ENCODE measurements at regions not wholly inside any gene's neighbourhood (a gene's known extent, or its start where the extent isn't known, plus 50 kb on each side); places are given as distances from the start of the nearest gene placed in this dataset.

DNA sequence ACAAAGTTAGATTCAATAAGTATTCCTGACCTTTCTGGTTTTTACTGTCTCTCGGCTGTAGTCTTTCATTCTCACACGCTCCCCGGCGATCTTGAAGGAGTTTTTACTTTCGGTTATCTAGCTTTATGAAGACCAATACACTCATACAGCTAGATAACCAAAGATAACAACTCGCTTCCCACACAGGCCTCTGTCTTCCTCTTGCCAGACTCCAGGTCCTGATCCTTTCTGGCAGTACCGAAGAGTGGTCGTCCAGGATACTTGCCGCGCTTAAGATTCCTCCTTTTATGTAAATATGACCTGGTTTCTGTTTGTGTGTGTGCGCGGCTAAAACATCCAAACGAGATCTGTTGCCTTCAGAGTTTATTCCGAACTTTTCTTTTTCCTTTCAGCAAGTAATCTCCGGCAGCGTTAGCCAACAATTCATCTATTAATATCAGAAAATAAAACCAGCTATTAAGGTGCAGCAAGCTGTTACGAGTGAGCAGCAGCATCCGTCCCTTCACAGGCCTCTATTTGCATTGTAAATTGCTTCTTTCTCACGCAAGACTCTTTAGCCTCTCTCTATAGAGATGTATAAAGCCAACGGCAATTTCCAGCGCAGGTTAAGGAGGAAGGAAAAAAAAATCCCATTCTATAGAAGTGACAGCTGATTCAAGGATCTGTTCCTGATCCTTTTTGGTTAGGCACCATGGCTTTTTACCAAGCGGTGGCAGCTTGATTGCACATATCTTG lies 216.1 kb downstream of the MEF2C start:
- no peak overlapping the region for H3K4me3 ChIP-seq (ENCODE audit: low read depth, low read length)
- no peaks in the 10 kb centered on the region for H3K4me1 ChIP-seq
- H3K36me3 ChIP-seq, result no peaks in the 10 kb centered on the region
- DNase-seq, result no peak
- H3K27me3 ChIP-seq, result peaks cover 96% of the 10 kb centered on the region
- TF ChIP-seq, protein P1, sequence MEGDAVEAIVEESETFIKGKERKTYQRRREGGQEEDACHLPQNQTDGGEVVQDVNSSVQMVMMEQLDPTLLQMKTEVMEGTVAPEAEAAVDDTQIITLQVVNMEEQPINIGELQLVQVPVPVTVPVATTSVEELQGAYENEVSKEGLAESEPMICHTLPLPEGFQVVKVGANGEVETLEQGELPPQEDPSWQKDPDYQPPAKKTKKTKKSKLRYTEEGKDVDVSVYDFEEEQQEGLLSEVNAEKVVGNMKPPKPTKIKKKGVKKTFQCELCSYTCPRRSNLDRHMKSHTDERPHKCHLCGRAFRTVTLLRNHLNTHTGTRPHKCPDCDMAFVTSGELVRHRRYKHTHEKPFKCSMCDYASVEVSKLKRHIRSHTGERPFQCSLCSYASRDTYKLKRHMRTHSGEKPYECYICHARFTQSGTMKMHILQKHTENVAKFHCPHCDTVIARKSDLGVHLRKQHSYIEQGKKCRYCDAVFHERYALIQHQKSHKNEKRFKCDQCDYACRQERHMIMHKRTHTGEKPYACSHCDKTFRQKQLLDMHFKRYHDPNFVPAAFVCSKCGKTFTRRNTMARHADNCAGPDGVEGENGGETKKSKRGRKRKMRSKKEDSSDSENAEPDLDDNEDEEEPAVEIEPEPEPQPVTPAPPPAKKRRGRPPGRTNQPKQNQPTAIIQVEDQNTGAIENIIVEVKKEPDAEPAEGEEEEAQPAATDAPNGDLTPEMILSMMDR (IDR thresholded peaks at IDR 0.05; ENCODE audit: low read depth, low read length), result no peak
- H3K9me3 ChIP-seq, result no peaks in the 10 kb centered on the region

DNA sequence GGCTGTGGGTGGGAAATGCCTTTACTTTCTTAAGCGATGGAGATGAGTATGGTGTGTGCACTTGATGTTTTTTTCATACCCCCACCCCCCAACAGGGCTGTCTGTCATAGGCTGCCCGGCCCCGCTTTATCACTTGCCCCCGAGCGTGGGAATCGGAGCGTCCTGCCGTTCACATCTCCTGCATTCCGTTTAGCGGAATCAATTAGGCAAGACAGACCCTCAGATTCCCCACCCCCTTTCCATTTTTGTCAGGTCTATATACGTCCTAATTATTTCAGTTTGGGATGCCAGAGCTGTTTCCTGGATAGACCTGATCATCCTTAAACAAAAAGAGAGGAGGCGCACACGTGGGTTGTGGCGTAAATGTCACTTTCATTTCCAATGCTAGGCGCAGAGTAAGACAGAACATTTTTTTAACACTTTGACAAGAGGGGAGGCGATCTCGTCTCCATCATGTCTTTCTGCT lies 217.2 kb downstream of the MEF2C start:
- TF ChIP-seq, protein P1 (IDR thresholded peaks at IDR 0.05; ENCODE audit: low read depth, low read length), result no peak
- no peaks in the 10 kb centered on the region for H3K9me3 ChIP-seq
- no peaks in the 10 kb centered on the region for H3K36me3 ChIP-seq
- no peak overlapping the region for H3K4me3 ChIP-seq (ENCODE audit: low read depth, low read length)
- no peak for DNase-seq
- peaks cover 86% of the 10 kb centered on the region for H3K27me3 ChIP-seq
- H3K4me1 ChIP-seq, result no peaks in the 10 kb centered on the region

DNA sequence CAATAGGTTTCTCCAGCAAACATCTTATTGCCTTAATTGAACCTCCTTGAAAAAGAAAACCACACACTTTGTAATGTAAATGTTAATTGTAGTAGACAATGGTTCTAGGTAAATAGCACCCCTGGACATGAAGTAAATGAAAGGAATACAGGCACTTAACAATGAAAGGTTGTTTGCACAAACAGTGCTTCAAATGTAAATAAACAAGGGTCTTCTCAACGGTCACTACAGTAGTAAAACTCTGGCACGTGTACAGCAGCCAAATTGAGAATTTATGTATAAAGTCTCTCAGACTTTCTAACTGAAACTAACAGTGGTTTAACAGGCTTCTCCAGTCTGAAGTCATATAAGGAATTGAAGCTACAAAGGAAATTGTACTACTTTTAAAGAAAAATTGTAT lies 218.3 kb downstream of the MEF2C start:
- TF ChIP-seq, protein P1 (IDR thresholded peaks at IDR 0.05; ENCODE audit: low read depth, low read length), result no peak
- Histone ChIP-seq H3K4me3 (ENCODE audit: low read depth, low read length) (no peak overlapping the region), H3K36me3 (no peaks in the 10 kb centered on the region), H3K27me3 (peaks cover 79% of the 10 kb centered on the region), H3K4me1 (no peaks in the 10 kb centered on the region), H3K9me3 (no peaks in the 10 kb centered on the region)
- no peak for DNase-seq

DNA sequence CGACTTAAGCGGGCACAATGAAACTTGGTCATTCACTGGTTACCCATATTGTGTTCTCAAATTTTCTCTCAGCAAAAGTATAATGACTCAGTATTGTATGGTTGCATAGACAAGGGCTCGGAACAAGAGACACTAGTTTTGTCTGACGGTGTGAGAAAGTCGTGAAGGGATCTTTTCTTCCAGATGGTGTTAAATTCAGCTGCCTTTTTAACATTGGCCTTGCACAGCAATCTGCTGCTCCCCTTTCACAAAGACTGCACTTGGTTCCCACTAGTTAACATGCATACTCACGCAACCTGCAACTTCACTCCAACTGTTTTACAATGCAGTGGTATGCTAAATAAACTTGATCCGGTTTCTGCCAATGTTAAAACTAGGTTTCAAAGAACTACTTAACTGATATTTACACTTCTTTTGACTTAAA lies 219.2 kb downstream of the MEF2C start:
- Histone ChIP-seq H3K9me3 (no peaks in the 10 kb centered on the region), H3K27me3 (peaks cover 75% of the 10 kb centered on the region), H3K4me1 (no peaks in the 10 kb centered on the region), H3K36me3 (no peaks in the 10 kb centered on the region), H3K4me3 (ENCODE audit: low read depth, low read length) (no peak overlapping the region)
- no peak for DNase-seq
- TF ChIP-seq, protein P1 (IDR thresholded peaks at IDR 0.05; ENCODE audit: low read depth, low read length), result no peak

DNA sequence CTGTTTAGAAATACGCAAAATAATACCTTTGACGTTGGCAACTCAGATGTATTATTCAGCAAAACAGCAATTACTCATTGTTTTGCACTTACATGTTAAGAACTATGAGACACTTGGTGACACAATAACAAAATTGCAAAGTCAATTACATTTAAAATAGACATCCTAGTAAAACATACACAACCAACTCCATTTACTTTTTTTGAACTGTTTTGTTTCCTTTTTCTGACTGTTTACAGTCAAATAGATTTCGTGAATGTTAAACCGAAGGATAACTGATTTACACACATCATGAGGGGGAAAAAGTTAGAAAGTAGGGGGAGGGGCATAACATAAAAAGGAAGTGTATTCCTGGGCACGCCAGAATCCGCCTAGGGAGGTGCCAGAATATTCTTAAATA lies 220.1 kb downstream of the MEF2C start:
- Histone ChIP-seq H3K36me3 (no peaks in the 10 kb centered on the region), H3K27me3 (peaks cover 67% of the 10 kb centered on the region), H3K4me1 (no peaks in the 10 kb centered on the region), H3K9me3 (no peaks in the 10 kb centered on the region), H3K4me3 (ENCODE audit: low read depth, low read length) (no peak overlapping the region)
- TF ChIP-seq, protein P1 (IDR thresholded peaks at IDR 0.05; ENCODE audit: low read depth, low read length), result no peak
- no peak for DNase-seq

DNA sequence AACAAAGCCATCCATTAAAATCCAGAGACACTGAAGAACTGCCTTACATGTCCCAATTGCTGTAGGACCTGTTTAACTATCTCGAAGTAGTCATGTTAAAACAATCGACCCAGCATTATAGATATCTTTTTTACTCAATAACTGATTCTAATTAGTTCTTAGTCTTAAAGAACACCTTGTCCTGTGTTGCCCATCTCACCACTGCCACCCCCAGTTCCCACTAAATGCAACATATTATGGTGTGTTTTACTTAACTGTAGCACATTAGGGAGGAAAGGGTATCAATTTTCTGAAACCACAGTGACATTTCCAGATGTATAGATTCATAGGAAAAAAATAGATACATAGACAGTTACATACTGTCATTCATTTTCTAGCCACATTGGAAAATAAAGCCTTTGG lies 221.2 kb downstream of the MEF2C start:
- no peaks in the 10 kb centered on the region for H3K36me3 ChIP-seq
- no peak overlapping the region for H3K4me3 ChIP-seq (ENCODE audit: low read depth, low read length)
- no peaks in the 10 kb centered on the region for H3K9me3 ChIP-seq
- DNase-seq, result no peak
- H3K27me3 ChIP-seq, result peaks cover 56% of the 10 kb centered on the region
- TF ChIP-seq, protein P1 (IDR thresholded peaks at IDR 0.05; ENCODE audit: low read depth, low read length), result no peak
- no peaks in the 10 kb centered on the region for H3K4me1 ChIP-seq
